ENCODE measurements at regions not wholly inside any gene's neighbourhood (a gene's known extent, or its start where the extent isn't known, plus 50 kb on each side); places are given as distances from the start of the nearest gene placed in this dataset.

- TF ChIP-seq VEZF1 (CRISPR knock-in tag; IDR thresholded peaks at IDR 0.05): no peak
- no peak for TF ChIP-seq ZNF274 (IDR thresholded peaks at IDR 0.05; ENCODE audit: borderline replicate concordance, low read depth, low read length)
- TF ChIP-seq ZNF197 (CRISPR knock-in tag; IDR thresholded peaks at IDR 0.05; ENCODE audit: low read depth): no peak
Measured at GRCh38 chr3:159209459-159209858, 407.6 kb downstream of the MFSD1 start (continued).

- H3K27ac ChIP-seq (ENCODE audit: extremely low read depth, low read depth, low read length): no peak overlapping the region
- no peak overlapping the region for H3K4me3 ChIP-seq
- no peak overlapping the region for H2AFZ ChIP-seq (ENCODE audit: low read depth, low read length)
- intact Hi-C loops (cut with micrococcal nuclease) (no loop called here), in situ Hi-C loops (cut with MboI) (no loop called here)
- H3K79me2 ChIP-seq (ENCODE audit: control insufficient read depth, insufficient read depth, low read length): no peaks in the 10 kb centered on the region
- CTCF ChIA-PET (ENCODE audit: low intra/inter-chr PET ratio): no interaction called here
- H3K9ac ChIP-seq (ENCODE audit: insufficient read depth in 1 of 2, low read depth in 2 of 2, low read length in 2 of 2): no peak overlapping the region
- 0% methylated on average over 1 of the region's 1 CpG for WGBS (ENCODE audit: insufficient coverage, low coverage, missing lambda C conversion rate)
- H3K27me3 ChIP-seq (ENCODE audit: control insufficient read depth in 2 of 2, insufficient read depth in 2 of 2, low read length in 2 of 2): no peaks in the 10 kb centered on the region
- POLR2A ChIA-PET: no interaction called here
- ATAC-seq (no peak), DNase-seq (ENCODE audit: extremely low read depth in 1 of 4, low spot score in 3 of 4) (no peak), FAIRE-seq (no peak)
- H3K9me1 ChIP-seq (ENCODE audit: control insufficient read depth, insufficient read depth, low read length): no peaks in the 10 kb centered on the region
- H4K20me1 ChIP-seq (replicated peaks; ENCODE audit: control insufficient read depth, insufficient read depth, low read length): no peaks in the 10 kb centered on the region
- no peaks in the 10 kb centered on the region for H3K36me3 ChIP-seq (ENCODE audit: control insufficient read depth, insufficient read depth, low read length)
- BruUV-seq (replicated peaks): no TSS peak
- TF ChIP-seq HLTF (IDR thresholded peaks at IDR 0.05): no peak
- TF ChIP-seq ZNF282 (CRISPR knock-in tag; IDR thresholded peaks at IDR 0.05): no peak
- no peak for TF ChIP-seq TCF3 (CRISPR knock-in tag; IDR thresholded peaks at IDR 0.05)
- TF ChIP-seq YY1 (IDR thresholded peaks at IDR 0.05; ENCODE audit: borderline replicate concordance in 1 of 3, control insufficient read depth in 1 of 3, extremely low read depth in 1 of 3, insufficient read depth in 3 of 3, insufficient read length in 1 of 3, insufficient replicate concordance in 2 of 3, low read depth in 1 of 3, low read length in 2 of 3): no peak
- no peaks in the 10 kb centered on the region for H3K9me3 ChIP-seq (replicated peaks; ENCODE audit: control insufficient read depth, insufficient read depth, low read depth, low read length)
- no peaks in the 10 kb centered on the region for H3K4me1 ChIP-seq (replicated peaks in 1 of 2; ENCODE audit: control insufficient read depth in 2 of 2, insufficient read depth in 2 of 2, low read length in 2 of 2)
- H3K4me2 ChIP-seq (ENCODE audit: insufficient read depth, low read length): no peak overlapping the region
Measured at GRCh38 chr3:159210336-159210735, 408.5 kb downstream of the MFSD1 start.
